ENCODE measurements at regions not wholly inside any gene's neighbourhood (a gene's known extent, or its start where the extent isn't known, plus 50 kb on each side); places are given as distances from the start of the nearest gene placed in this dataset.
"Not testable (repeated sequence)": the region's sequence is repeated elsewhere in the genome, so short reads cannot be mapped to it uniquely, and the experiment has no call there.

- TF ChIP-seq, protein P1, sequence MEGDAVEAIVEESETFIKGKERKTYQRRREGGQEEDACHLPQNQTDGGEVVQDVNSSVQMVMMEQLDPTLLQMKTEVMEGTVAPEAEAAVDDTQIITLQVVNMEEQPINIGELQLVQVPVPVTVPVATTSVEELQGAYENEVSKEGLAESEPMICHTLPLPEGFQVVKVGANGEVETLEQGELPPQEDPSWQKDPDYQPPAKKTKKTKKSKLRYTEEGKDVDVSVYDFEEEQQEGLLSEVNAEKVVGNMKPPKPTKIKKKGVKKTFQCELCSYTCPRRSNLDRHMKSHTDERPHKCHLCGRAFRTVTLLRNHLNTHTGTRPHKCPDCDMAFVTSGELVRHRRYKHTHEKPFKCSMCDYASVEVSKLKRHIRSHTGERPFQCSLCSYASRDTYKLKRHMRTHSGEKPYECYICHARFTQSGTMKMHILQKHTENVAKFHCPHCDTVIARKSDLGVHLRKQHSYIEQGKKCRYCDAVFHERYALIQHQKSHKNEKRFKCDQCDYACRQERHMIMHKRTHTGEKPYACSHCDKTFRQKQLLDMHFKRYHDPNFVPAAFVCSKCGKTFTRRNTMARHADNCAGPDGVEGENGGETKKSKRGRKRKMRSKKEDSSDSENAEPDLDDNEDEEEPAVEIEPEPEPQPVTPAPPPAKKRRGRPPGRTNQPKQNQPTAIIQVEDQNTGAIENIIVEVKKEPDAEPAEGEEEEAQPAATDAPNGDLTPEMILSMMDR (IDR thresholded peaks at IDR 0.05; ENCODE audit: low read depth, low read length, poor library complexity, severe bottlenecking): not testable (repeated sequence)
- not testable (repeated sequence) for TF ChIP-seq EZH2phosphoT487 (IDR thresholded peaks at IDR 0.05; ENCODE audit: borderline replicate concordance, low read length)
These were observed 226.8 kb upstream of the CTNND2 start for GRCh38 chr5:12131020-12131419.

All from DOHH2 (cell line).